ENCODE measurements at regions not wholly inside any gene's neighbourhood (a gene's known extent, or its start where the extent isn't known, plus 50 kb on each side); places are given as distances from the start of the nearest gene placed in this dataset.

GRCh38 chr9:2453106-2453505, 168.5 kb upstream of the VLDLR start:
- no peak for DNase-seq (ENCODE audit: low read depth in 2 of 2)

- DNase-seq (ENCODE audit: low read depth in 2 of 2): no peak
These were observed 167.9 kb upstream of the VLDLR start for GRCh38 chr9:2453701-2454100.

GRCh38 chr9:2459756-2460155, 161.8 kb upstream of the VLDLR start:
- no peak for DNase-seq (ENCODE audit: low read depth in 2 of 2)

GRCh38 chr9:2461892-2462291, 159.7 kb upstream of the VLDLR start:
- DNase-seq (ENCODE audit: low read depth in 2 of 2): no peak

GRCh38 chr9:2464624-2465023, 157.0 kb upstream of the VLDLR start:
- no peak for DNase-seq (ENCODE audit: low read depth in 2 of 2)

- DNase-seq (ENCODE audit: low read depth in 2 of 2): no peak
These were observed 156.1 kb upstream of the VLDLR start for GRCh38 chr9:2465516-2465915.

GRCh38 chr9:2465921-2466460, 155.6 kb upstream of the VLDLR start:
- DNase-seq (ENCODE audit: low read depth in 2 of 2): no peak

GRCh38 chr9:2466703-2467102, 154.9 kb upstream of the VLDLR start:
- no peak for DNase-seq (ENCODE audit: low read depth in 2 of 2)

GRCh38 chr9:2469681-2470221, 151.8 kb upstream of the VLDLR start:
- DNase-seq (ENCODE audit: low read depth in 2 of 2): peak in 1 of 2 donors; percentile 1

- DNase-seq (ENCODE audit: low read depth in 2 of 2): no peak
These were observed 147.9 kb upstream of the VLDLR start for GRCh38 chr9:2473681-2474080.

- no peak for DNase-seq (ENCODE audit: low read depth in 2 of 2)
These were observed 143.8 kb upstream of the VLDLR start for GRCh38 chr9:2477755-2478154.

GRCh38 chr9:2478421-2478820, 143.2 kb upstream of the VLDLR start:
- DNase-seq (ENCODE audit: low read depth in 2 of 2): no peak

- DNase-seq (ENCODE audit: low read depth in 2 of 2): no peak
These were observed 142.5 kb upstream of the VLDLR start for GRCh38 chr9:2479056-2479565.

GRCh38 chr9:2480255-2480837, 141.2 kb upstream of the VLDLR start:
- no peak for DNase-seq (ENCODE audit: low read depth in 2 of 2)

GRCh38 chr9:2481216-2481615, 140.4 kb upstream of the VLDLR start:
- no peak for DNase-seq (ENCODE audit: low read depth in 2 of 2)

- DNase-seq (ENCODE audit: low read depth in 2 of 2): no peak
These were observed 134.6 kb upstream of the VLDLR start for GRCh38 chr9:2486988-2487387.

GRCh38 chr9:2489838-2490314, 131.7 kb upstream of the VLDLR start:
- DNase-seq (ENCODE audit: low read depth in 2 of 2): no peak

GRCh38 chr9:2492161-2492560, 129.4 kb upstream of the VLDLR start:
- DNase-seq (ENCODE audit: low read depth in 2 of 2): no peak

GRCh38 chr9:2493109-2493508, 128.5 kb upstream of the VLDLR start:
- no peak for DNase-seq (ENCODE audit: low read depth in 2 of 2)

- no peak for DNase-seq (ENCODE audit: low read depth in 2 of 2)
These were observed 128.1 kb upstream of the VLDLR start for GRCh38 chr9:2493529-2493928.

- no peak for DNase-seq (ENCODE audit: low read depth in 2 of 2)
These were observed 127.0 kb upstream of the VLDLR start for GRCh38 chr9:2494562-2494961.

- no peak for DNase-seq (ENCODE audit: low read depth in 2 of 2)
These were observed 126.2 kb upstream of the VLDLR start for GRCh38 chr9:2495221-2496005.

- DNase-seq (ENCODE audit: low read depth in 2 of 2): no peak
These were observed 125.4 kb upstream of the VLDLR start for GRCh38 chr9:2496169-2496568.

Data from stimulated activated CD4-positive, alpha-beta T cell treated with anti-CD3 and anti-CD28 coated beads, Interleukin-4, amount 100 ng/mL, for 48 hours (primary cell).